H1 (cell line): ENCODE measurements at regions not wholly inside any gene's neighbourhood (a gene's known extent, or its start where the extent isn't known, plus 50 kb on each side); places are given as distances from the start of the nearest gene placed in this dataset.

Source experiments
- CTCF ChIA-PET: fragments of 300-600 bp; sonication (Branson Sonifier 250); formaldehyde crosslinking; loops from one replicate; lab custom pipeline; 2021; ENCODE audit not compliant: partially characterized antibody; lab: Charles Lee
- POLR2A ChIA-PET: fragments of 300-600 bp; sonication (Branson Sonifier 250); formaldehyde crosslinking; loops from one replicate; lab custom pipeline; 2021; ENCODE audit warnings: inconsistent platforms; ENCODE audit not compliant: partially characterized antibody; lab: Charles Lee
- DNase-seq, 2 experiments: peaks; one replicate each; pipeline versions ENCODE4 v3.0.0 to v3.0.0-alpha.2; 2010 to 2022; ENCODE audit warnings: low spot score in 2 of 2, low read depth in 1 of 2, mixed read lengths in 1 of 2
- FAIRE-seq: peaks from 2 replicates; lab custom pipeline; 2011; peaks lifted over from hg19 to GRCh38; lab: Jason Lieb, UNC
- H2AFZ ChIP-seq: 2 replicates; pipeline ENCODE4 v1.8.1; 2012; ENCODE audit warnings: low read length, inconsistent platforms
- H2AK5ac ChIP-seq: 2 replicates; pipeline ENCODE4 v1.6.1; 2013; ENCODE audit warnings: low read depth, low read length
- H2BK120ac ChIP-seq: replicated peaks from 2 replicates; pipeline ENCODE3; 2013; ENCODE audit warnings: low read depth, low read length, inconsistent platforms
- H2BK12ac ChIP-seq: 2 replicates; pipeline ENCODE4 v1.6.1; 2013; ENCODE audit warnings: low read depth, low read length
- H2BK15ac ChIP-seq: 2 replicates; pipeline ENCODE4 v1.6.1; 2013; ENCODE audit warnings: low read length
- H2BK20ac ChIP-seq: 2 replicates; pipeline ENCODE4 v1.6.1; 2013; ENCODE audit warnings: low read length
- H2BK5ac ChIP-seq: 2 replicates; pipeline ENCODE4 v1.6.1; 2013; ENCODE audit warnings: low read depth, low read length
- H3K14ac ChIP-seq: 2 replicates; pipeline ENCODE4 v1.6.1; 2013; ENCODE audit warnings: inconsistent platforms; ENCODE audit not compliant: insufficient read length
- H3K18ac ChIP-seq: 2 replicates; pipeline ENCODE4 v1.6.1; 2013; ENCODE audit warnings: low read length; ENCODE audit errors: extremely low read depth
- H3K23ac ChIP-seq: 2 replicates; pipeline ENCODE4 v1.6.1; 2013; ENCODE audit warnings: inconsistent platforms; ENCODE audit not compliant: insufficient read length
- H3K23me2 ChIP-seq: 2 replicates; pipeline ENCODE4 v1.6.1; 2013; ENCODE audit warnings: low read depth, low read length
- H3K27ac ChIP-seq: 2 replicates; pipeline ENCODE4 v1.6.1; 2011; ENCODE audit warnings: low read depth, low read length, inconsistent platforms
- H3K27me3 ChIP-seq, 4 experiments: replicated peaks in 1 of 4; 1 replicate in 1 of 4; 2 replicates in 3 of 4; pipeline versions ENCODE4 v1.6.1 to v1.8.1; 2011 to 2013; ENCODE audit warnings: low read length in 3 of 4, mild to moderate bottlenecking in 3 of 4, inconsistent platforms in 2 of 4, mixed read lengths in 2 of 4, moderate library complexity in 1 of 4; ENCODE audit not compliant: control insufficient read depth in 3 of 4, insufficient read depth in 3 of 4; ENCODE audit errors: extremely low read depth in 1 of 4
- H3K36me3 ChIP-seq, 4 experiments: 2 replicates each; pipeline versions ENCODE4 v1.6.1 to v1.8.1; 2011 to 2013; ENCODE audit warnings: mild to moderate bottlenecking in 4 of 4, low read length in 3 of 4, moderate library complexity in 2 of 4, control low read depth in 1 of 4, inconsistent platforms in 1 of 4; ENCODE audit not compliant: insufficient read depth in 4 of 4, control insufficient read depth in 2 of 4
- H3K4ac ChIP-seq: replicated peaks from 2 replicates; pipeline ENCODE3; 2013; ENCODE audit warnings: low read length, low read depth, mixed read lengths, inconsistent platforms; ENCODE audit not compliant: insufficient read length
- H3K4me1 ChIP-seq, 4 experiments: replicated peaks in 1 of 4; 1 replicate in 1 of 4; 2 replicates in 3 of 4; pipeline versions ENCODE4 v1.6.1 to v1.8.1; 2011 to 2013; ENCODE audit warnings: low read length in 3 of 4, inconsistent platforms in 2 of 4, mixed read lengths in 1 of 4; ENCODE audit not compliant: insufficient read depth in 4 of 4, control insufficient read depth in 3 of 4
- H3K4me2 ChIP-seq, 2 experiments: 2 replicates each; pipeline versions ENCODE4 v1.6.1 to v1.8.1; 2011 to 2013; ENCODE audit warnings: low read depth in 2 of 2, low read length in 2 of 2, control low read depth in 1 of 2, inconsistent platforms in 1 of 2, mild to moderate bottlenecking in 1 of 2; ENCODE audit not compliant: insufficient read depth in 1 of 2
- H3K4me3 ChIP-seq, 4 experiments: fragments of 200-600, 300-600 bp in 1 of 4; sonication (generic), shearing (Covaris generic), sonication (Bioruptor Twin) in 1 of 4; 2 replicates each; pipeline versions ENCODE4 v1.5.1 to v1.8.1; 2011 to 2016; ENCODE audit warnings: low read length in 4 of 4, low read depth in 3 of 4, control low read depth in 2 of 4, inconsistent platforms in 2 of 4, mild to moderate bottlenecking in 2 of 4, mixed read lengths in 1 of 4, moderate library complexity in 1 of 4; ENCODE audit not compliant: insufficient read depth in 2 of 4; ENCODE audit errors: extremely low read depth in 1 of 4
- H3K56ac ChIP-seq: replicated peaks from 2 replicates; pipeline ENCODE3; 2013; ENCODE audit warnings: low read depth, mild to moderate bottlenecking, mixed read lengths, low read length, inconsistent platforms; ENCODE audit not compliant: insufficient read length
- H3K79me1 ChIP-seq: 2 replicates; pipeline ENCODE4 v1.6.1; 2013; ENCODE audit warnings: low read depth, low read length, control low read depth
- H3K79me2 ChIP-seq, 2 experiments: 2 replicates each; pipeline versions ENCODE4 v1.6.1 to v1.8.1; 2012 to 2013; ENCODE audit warnings: low read length in 2 of 2, mild to moderate bottlenecking in 2 of 2, inconsistent platforms in 1 of 2; ENCODE audit not compliant: insufficient read depth in 2 of 2, control insufficient read depth in 1 of 2
- H3K9ac ChIP-seq, 4 experiments: replicated peaks in 1 of 4; 1 replicate in 1 of 4; 2 replicates in 3 of 4; pipeline versions ENCODE4 v1.6.1 to v1.8.1; 2011 to 2013; ENCODE audit warnings: low read depth in 3 of 4, low read length in 3 of 4, control low read depth in 2 of 4, mild to moderate bottlenecking in 2 of 4, moderate library complexity in 2 of 4, inconsistent platforms in 1 of 4; ENCODE audit errors: extremely low read depth in 1 of 4
- H3K9me3 ChIP-seq, 2 experiments: 2 replicates each; pipeline versions ENCODE4 v1.6.1 to v1.8.1; 2012 to 2013; ENCODE audit warnings: mild to moderate bottlenecking in 2 of 2, moderate library complexity in 2 of 2, control low read depth in 1 of 2, inconsistent platforms in 1 of 2, low read depth in 1 of 2, low read length in 1 of 2, mixed read lengths in 1 of 2; ENCODE audit not compliant: insufficient read depth in 2 of 2
- H4K20me1 ChIP-seq, 2 experiments: replicated peaks in 1 of 2; 2 replicates each; pipeline versions ENCODE3 to v1.8.1; 2011 to 2013; ENCODE audit warnings: inconsistent platforms in 2 of 2, low read length in 2 of 2, mild to moderate bottlenecking in 1 of 2; ENCODE audit not compliant: insufficient read depth in 2 of 2, control insufficient read depth in 1 of 2
- H4K5ac ChIP-seq: 2 replicates; pipeline ENCODE4 v1.6.1; 2013; ENCODE audit warnings: low read length, low read depth, mixed read lengths, inconsistent platforms; ENCODE audit not compliant: insufficient read length
- H4K8ac ChIP-seq: 2 replicates; pipeline ENCODE4 v1.8.0; 2013; ENCODE audit warnings: mild to moderate bottlenecking, moderate library complexity, low read length, inconsistent platforms; ENCODE audit not compliant: insufficient read depth; ENCODE audit errors: extremely low read depth
- H4K91ac ChIP-seq: replicated peaks from 2 replicates; pipeline ENCODE3; 2013; ENCODE audit warnings: low read length, mixed read lengths, inconsistent platforms; ENCODE audit not compliant: insufficient read length
- ASH2L ChIP-seq: fragments of 200-600, 300-600 bp; sonication (generic); IDR thresholded peaks from one replicate; pipeline ENCODE4 v1.7.1; 2017; ENCODE audit warnings: low read length
- CHD1 ChIP-seq: IDR thresholded peaks from 2 replicates; pipeline ENCODE4 v1.6.1; 2012; ENCODE audit warnings: low read depth, low read length, improper control_type of control experiment
- EGR1 ChIP-seq: IDR thresholded peaks from 2 replicates; pipeline ENCODE4 v1.6.1; 2011; ENCODE audit warnings: low read depth, low read length, borderline replicate concordance
- KDM1A ChIP-seq: fragments of 200-600, 300-600 bp; sonication (generic); IDR thresholded peaks from 2 replicates; pipeline ENCODE4 v1.7.1; 2016; ENCODE audit warnings: mild to moderate bottlenecking, low read length, borderline replicate concordance
- RAD21 ChIP-seq, 2 experiments: IDR thresholded peaks in 1 of 2; conservative IDR thresholded peaks in 1 of 2; 2 replicates each; pipeline ENCODE4 v1.6.1; 2011; ENCODE audit warnings: low read depth in 2 of 2, low read length in 2 of 2, improper control_type of control experiment in 1 of 2, inconsistent platforms in 1 of 2, mild to moderate bottlenecking in 1 of 2, moderate library complexity in 1 of 2
- SIX5 ChIP-seq: IDR thresholded peaks from 2 replicates; pipeline ENCODE4 v1.6.1; 2011; ENCODE audit warnings: mild to moderate bottlenecking, low read depth, low read length
- SUZ12 ChIP-seq: fragments of 200-600 bp; sonication (generic); IDR thresholded peaks from 2 replicates; pipeline ENCODE4 v1.6.1; 2012; ENCODE audit warnings: mild to moderate bottlenecking, inconsistent platforms, low read length, moderate library complexity, mixed read lengths
- WGBS, 2 experiments: shearing (Covaris generic) in 1 of 2; methylation state at CpG; one replicate each; pipeline versions ENCODE4 v1.1.6 to v1.1.7; 2013 to 2015; ENCODE audit warnings: low lambda C conversion rate in 2 of 2, mixed read lengths in 2 of 2, inconsistent platforms in 1 of 2, low coverage in 1 of 2, missing lambda C conversion rate in 1 of 2; ENCODE audit not compliant: insufficient replicate concordance in 2 of 2, insufficient coverage in 1 of 2, insufficient read length in 1 of 2; ENCODE audit errors: extremely low coverage in 1 of 2, missing lambda C conversion rate in 1 of 2; 5-methylcytosine and 5-hydroxymethylcytosine counted together

DNA sequence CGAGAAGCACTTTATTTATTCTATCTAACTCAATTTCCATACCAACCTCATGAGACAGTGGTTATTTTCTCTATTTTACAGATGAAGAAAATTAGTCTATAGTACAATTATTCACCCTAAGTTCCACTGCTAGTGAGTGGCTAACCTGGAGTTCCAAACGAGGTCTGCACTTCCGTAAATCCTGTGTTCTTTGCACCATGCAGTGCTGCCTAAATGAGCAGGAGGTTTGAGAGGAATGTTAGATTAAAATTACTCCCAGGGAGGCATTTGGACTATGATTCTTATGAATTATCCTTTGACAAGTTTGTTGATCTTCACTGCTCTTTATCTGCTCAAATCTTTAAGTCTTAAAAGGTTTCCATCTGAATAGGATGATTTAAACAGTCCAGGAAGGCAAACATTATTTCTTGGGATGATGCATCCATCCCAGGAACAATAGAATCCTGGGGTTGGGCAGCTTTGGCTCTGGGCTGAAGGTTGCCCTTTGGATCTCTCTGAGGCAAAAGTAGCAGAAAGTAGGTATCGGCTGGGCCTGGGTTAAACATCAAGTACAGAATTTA, 400.8 kb downstream of the REEP3 start:
- Histone ChIP-seq H3K23ac (no peak overlapping the region), H3K79me1 (no peaks in the 10 kb centered on the region), H3K14ac (no peak overlapping the region), H3K79me2 (no peaks in the 10 kb centered on the region), H3K36me3 (no peaks in the 10 kb centered on the region), H3K4me3 (no peak overlapping the region), H2BK120ac (no peak overlapping the region), H3K4ac (no peak overlapping the region), H4K91ac (no peak overlapping the region), H2BK20ac (no peak overlapping the region), H3K9me3 (no peaks in the 10 kb centered on the region), H3K4me1 (peaks cover 0 to 9% (median under 1%) of the 10 kb centered on the region in 4 experiments; a peak in 4 of 7 replicates), H2BK12ac (no peak overlapping the region), H3K4me2 (no peak overlapping the region)
- POLR2A ChIA-PET: no interaction called here
- CTCF ChIA-PET: interaction anchor here (1.0 to 1.9 kb wide), 2 partner anchors 13 to 38 kb away, joined by 3 to 4 read pairs; no protein-coding TSS in a partner anchor
- no peak for DNase-seq
- TF ChIP-seq SIX5 (no peak), SUZ12 (no peak), EGR1 (no peak), RAD21 (IDR thresholded peaks at IDR 0.05 in 1 of 2, conservative IDR thresholded peaks at IDR 0.05 in 1 of 2; ENCODE audit: low read depth in 2 of 2, low read length in 2 of 2) (no peak), ASH2L (no peak), CHD1 (no peak), KDM1A (no peak)
- TF ChIP-seq, all 59 proteins: peak for 0
- Histone ChIP-seq H4K5ac (no peak overlapping the region), H3K56ac (no peak overlapping the region), H2BK5ac (no peak overlapping the region), H3K27ac (no peak overlapping the region), H3K18ac (no peak overlapping the region), H2BK15ac (no peak overlapping the region), H3K27me3 (no peaks in the 10 kb centered on the region), H3K23me2 (no peaks in the 10 kb centered on the region), H2AFZ (no peak overlapping the region), H4K20me1 (no peaks in the 10 kb centered on the region), H4K8ac (no peak overlapping the region), H2AK5ac (no peak overlapping the region), H3K9ac (no peak overlapping the region; a peak in 1 of 7 replicates)
- FAIRE-seq: no peak
- WGBS, 2 experiments: 84% methylated on average over 4 of the region's 4 CpGs; no CpG with 5 or more reads in 1 of the 2 experiments
